Bone marrow (tissue), 2 donors: ENCODE measurements at regions not wholly inside any gene's neighbourhood (a gene's known extent, or its start where the extent isn't known, plus 50 kb on each side); places are given as distances from the start of the nearest gene placed in this dataset.

Experiments used
- DNase-seq, 2 donors: peaks; one replicate each; lab custom pipeline; 2025; lab: John Stamatoyannopoulos, UW

DNA sequence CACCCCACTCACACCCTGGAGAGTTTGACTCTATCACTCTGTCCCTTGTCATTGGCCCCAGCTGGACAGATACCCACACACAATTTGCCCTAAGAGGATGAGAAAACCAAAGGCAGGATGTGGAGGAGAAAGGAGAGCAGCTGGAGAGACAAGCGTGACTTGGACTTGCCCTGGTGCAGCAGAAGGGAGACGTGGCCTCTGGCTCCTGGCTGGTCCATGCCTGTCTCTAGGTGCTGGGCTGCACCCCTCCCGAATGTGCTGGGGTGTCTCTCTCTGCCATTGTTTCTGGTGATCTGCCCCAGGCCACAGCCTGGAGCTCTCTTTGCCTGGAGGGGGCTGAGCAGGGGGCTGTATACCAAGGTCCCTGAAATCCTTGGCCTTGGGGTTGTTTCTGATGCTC, 88.7 kb upstream of the HDAC4 start:
- no peak for DNase-seq

DNA sequence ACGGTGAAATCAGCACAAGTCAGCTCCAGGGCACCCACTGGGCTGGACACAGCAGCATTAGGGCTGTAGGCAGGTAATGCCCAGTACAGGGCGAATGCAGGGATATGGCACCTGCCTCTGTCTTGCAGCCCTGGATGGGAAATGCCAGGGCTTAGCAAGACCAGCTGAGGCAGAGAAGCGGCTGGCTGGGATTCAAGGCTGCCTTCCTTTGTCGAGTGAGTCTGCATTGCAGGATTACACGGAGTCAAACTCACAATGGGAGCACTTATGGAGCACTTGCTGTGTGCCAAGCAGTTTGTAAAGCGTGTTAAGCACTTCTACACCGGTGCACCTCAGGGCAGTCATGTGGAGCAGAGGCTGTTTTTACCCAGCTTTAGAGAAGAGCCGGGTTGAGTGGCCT, 87.3 kb upstream of the HDAC4 start:
- no peak for DNase-seq

DNA sequence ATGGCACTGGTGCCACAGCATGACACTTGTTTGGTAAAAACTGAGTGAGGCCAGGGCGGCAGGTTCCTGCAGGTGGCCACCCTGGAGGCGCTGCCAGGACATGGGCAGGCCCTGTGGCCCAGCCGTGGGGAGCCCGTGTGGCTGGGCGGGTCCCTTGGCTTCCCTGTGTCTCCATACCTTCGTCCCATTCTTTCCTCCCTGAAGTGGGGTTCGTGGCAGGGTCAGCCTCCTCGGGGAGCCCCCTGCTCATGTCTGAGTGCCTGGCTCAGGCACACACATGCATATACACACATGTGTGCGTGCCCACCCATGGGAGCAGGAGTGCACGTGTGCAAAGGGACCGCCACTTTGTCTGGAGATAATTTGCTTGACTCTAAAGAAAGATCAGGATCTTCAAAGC, 86.5 kb upstream of the HDAC4 start:
- DNase-seq = no peak

DNA sequence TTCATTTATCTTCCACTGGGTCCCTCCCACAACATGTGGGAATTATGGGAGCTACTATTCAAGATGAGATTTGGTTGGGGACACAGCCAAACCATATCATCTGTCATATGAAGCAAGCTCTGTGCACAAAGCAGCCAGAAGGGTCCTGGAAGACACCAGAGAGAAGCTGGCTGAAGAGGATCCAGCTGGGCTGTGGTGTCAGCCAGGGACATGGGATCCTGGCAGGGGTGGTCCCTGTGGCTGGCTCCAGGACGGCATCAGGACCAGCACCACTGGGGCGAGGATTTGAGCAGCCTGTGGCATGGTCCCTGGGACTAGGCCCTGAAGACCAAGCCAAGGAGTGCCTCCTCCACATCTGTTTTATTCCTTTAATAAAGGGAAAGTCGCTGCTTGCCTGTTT, 84.8 kb upstream of the HDAC4 start:
- no peak for DNase-seq

DNA sequence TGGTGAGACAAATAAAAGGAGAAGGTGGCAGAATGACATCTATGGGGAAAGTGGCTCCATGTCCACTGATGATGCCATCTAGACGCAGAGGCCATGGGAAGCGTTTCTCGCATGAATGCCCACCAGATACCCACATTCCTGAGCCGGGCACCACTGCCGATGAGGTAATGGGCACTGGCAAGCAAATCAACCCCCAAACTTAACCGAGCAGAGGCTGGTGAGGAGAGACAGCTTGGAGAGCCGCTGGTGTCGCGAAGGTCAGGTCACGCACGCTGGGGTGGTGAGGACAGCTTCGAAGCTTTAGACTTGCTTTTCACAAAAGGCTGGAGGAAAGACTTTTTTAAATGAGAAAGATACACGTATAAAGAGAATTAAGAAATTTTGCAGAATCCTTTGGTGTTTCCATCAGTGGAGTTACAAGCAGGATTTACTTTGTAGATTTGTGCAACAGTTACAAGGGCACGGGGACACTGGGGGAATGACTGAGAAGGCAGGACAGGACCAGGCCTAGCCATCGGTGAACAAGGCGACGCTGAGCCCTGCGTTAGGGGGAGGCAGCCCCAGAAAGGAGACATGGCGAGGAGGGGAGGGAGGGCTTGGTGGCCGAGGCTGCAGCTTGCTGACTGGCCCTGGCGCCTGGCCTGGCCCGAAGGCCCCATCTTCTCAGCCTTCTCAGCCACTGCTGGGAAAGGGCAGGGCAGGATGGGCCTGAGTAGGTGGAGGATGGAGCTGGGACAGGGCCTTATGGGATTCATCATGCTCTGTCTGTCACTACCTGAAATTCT, 83.9 kb upstream of the HDAC4 start:
- no peak for DNase-seq

DNA sequence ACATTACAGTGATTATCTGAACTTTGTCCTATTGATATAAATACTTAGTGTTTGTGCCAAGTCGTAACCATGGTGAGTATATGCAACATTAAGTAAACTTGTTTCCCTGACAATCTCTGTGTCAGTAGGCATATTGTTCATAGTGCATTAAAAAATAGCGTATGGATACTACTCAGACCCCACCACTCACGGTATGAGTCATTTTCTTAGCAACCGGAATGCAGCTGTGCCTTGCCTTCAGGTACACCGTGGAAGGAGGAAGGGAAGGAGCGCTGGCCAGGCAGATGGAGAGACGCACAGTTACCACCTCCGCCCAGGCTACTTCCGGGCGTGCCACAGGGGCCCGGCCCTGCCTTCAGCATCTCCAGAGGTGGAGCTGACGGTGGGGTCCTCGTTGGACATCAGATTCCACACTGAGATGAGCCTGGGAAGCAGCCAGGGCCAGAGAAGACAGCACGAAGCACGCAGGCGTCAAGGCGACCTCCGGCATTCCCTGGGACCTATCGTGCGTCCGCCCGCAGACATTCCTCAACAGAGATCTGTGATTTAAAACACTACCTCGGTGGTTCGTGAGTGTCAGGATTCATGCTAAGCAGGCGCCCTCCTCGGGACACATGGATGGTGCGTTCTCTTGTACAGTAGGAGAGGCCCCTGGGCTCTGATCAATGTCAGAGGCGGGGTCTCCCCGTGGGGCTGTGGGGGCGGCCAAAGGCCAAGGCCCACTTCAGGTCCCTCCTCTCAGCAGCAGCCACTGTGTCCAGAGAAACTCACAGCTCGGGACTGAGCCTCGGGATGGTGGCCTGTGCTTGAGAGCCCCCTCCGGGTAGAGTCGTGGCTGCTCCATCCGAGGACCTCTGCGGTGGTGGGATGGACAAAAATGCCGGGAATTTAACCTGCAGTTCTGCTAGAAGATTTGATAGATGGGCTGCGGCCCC, 82.2 kb upstream of the HDAC4 start:
- DNase-seq = no peak

DNA sequence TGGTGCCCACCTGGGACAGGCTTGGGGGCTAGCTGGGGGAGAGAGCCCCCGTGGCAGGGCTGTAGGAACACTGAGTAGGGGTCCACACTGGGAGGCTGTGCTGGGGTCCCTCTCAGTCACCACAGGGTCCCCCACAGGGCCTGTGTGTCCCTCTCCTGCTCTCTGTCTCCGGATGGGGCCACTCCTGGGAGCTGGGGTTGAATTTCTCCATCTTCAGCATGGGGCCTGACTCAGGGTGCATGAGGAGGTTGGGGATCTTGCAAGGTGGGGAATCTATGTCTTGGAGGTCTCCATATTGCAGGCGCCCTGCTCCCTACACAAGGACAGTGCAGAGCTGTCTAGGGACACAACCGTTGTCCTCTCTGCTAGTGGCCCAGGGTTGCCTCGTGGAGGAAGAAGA, 78.7 kb upstream of the HDAC4 start:
- no peak for DNase-seq

DNA sequence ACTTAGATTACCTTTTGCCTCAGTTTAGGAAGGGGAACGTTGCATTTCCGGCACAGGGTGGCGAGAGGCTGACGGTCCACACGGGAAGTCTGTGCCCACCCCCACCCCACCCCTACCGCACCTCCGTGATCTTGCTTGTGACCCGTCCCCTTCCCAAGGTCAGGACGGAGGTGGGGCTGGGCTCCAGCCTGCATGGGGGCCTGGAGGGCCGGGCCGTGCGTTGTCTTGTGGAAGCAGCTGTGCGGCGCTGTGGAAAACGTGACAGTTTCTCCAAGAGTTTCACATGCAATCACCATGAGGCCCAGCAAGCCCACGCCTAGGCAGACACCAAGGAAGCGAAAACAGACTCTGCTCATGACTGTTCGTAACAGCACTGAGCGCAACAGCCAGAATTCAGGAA, 76.8 kb upstream of the HDAC4 start:
- no peak for DNase-seq

DNA sequence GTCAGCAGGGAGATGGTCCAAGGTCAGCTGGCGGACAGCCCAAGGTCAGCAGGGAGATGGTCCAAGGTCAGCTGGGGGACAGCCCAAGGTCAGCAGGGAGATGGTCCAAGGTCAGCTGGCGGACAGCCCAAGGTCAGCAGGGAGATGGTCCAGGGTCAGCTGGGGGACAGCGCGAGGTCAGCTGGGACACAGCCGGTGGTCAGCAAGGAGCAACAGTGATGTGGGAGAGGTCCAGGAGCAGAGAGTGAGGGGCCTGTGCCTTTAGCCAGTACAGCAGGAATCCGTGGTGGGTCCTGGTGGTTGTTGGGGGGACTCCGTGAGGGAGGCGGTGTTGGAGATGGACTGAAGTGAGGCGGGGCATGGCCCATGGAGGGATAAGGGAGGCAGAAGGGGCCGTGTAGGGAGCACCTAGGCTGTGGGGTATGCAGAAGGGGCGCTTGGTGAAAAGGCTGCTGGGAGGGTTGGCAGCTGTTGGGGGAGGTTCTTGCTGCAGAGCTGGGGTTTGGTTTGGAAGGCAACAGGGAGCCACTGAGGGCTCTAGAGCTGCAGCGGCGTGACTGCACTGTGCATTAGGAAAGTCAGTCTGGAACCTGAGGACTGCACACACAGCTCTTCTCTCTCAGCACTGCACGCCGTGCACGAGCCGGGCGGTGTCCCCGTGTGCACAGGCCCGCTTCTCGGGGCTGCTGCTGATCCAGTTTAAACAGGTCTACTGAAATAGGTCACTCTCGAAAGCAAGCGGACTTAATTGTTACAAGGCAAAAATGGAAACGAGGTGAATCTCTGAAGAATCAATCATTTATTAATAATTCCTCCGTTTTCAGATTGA, 76.2 kb upstream of the HDAC4 start:
- no peak for DNase-seq

DNA sequence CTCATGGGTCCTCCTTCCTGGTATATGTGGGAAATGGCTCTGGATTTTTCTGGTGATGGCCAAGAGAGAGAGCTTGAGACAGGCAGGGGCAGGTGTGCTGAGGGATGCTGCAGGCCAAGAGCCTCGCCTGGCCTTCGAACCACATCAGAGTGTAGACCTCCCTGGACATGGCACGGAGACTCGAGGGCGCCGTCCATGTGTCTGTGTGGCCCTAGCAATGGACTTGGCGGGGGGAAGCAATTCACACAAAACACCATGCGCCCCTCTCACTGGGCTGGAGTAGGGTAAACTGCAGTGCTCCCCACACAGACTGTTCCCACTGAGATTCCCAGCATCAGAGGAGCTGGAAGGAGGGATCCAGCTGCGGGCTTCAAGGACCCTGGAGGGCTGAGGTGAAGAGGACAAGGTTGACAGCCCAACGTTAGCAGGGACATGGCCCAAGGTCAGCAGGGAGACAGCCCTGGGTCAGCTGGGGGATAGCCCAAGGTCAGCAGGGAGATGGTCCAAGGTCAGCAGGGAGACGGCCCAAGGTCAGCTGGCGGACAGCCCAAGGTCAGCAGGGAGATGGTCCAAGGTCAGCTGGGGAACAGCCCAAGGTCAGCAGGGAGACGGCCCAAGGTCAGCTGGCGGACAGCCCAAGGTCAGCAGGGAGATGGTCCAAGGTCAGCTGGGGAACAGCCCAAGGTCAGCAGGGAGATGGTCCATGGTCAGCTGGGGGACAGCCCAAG, 75.4 kb upstream of the HDAC4 start:
- DNase-seq = no peak

DNA sequence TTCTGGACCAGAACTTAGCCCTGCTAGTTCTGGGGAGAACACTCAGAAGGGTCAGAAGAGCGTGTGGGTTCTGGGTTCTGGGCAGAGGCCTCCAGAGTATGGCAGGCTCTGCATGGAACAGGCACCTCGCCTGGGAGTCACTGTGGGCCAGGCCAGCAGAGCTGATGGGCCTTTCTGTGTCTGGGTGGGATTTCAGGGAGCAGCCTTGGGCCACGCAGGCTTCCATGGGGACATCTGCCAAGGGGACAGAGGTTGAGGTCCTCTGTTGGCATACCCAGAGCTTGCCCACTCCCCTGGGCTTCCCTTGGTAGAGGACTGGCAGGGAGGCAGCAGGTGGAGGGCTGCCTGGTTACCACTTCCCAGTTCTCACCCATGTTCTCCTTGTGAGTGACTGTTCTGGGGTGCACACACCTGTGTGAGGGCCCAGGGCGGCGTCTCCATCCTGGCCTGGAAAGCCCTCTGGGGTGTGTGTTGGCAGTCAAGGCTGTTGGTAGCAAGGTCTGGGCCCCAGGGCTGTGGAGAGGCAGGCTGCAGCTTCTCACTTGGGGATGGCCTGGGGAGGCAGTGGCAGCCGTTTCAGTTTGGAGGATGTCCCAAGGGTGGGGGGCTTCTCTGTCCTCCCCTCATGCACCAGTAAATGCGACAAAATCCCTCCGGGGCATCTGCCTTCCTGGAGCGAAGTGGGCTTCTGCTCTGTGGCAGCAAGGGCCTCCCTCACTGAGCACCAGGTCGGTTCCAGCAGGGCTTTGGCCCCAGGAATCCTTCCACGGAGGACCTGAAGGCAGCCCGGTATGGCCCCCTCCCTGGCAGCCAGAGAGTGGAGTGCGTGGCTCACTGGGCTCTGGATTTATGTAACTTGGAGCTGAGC, 74.6 kb upstream of the HDAC4 start:
- DNase-seq = no peak

DNA sequence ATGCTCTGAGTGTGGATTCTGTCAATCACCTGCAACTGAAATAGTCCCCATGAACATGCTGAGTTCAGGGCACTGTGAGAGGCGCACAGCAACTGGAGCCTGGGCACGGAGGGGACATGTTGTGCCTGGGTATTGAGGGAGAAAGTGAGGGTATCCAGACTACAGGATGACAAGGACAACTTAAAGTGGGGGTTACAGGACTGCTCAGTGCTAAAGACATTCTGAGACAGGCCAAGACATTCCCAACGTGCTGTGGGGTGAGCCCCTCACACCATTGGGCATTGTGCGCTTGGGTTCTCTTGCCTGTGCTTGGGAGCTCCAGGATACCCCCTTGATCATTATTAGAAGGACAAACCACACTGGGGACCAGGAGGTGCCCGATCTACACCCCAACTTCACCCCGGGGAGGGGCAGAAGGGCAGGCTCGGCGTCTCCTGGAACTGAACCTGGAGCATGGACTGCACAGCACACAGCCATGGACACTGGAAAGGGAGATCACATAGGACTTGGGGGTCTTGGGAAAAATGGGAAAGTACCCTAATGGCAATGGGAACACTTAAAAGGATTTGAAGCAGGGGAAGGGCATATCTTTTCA, 72.5 kb upstream of the HDAC4 start:
- DNase-seq = no peak

DNA sequence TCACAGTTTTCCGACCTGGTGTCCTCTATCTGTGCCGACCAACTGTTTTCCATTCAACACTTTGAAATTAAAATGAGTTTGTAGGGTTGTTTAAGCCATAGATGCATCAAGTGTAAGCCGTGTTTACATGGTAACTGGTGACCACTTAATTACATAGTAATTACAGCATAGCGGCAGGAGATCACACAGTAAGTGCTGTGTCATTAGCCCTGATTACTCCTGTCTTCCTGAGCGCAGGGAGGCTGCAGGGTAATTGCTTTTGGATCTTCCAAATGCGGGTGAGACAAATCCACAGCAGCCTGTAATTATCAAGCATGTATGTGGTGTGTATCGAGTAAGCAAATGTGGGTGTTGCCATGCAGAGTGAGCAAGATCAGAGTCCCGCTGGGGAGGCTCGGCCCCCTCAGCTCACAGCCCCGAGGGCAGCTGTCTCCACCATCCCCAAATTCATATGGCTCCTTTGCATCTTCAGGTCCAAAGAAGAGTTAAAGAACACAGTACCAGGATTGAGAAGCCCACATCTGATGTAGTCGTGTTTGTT, 71.5 kb upstream of the HDAC4 start:
- DNase-seq = no peak

DNA sequence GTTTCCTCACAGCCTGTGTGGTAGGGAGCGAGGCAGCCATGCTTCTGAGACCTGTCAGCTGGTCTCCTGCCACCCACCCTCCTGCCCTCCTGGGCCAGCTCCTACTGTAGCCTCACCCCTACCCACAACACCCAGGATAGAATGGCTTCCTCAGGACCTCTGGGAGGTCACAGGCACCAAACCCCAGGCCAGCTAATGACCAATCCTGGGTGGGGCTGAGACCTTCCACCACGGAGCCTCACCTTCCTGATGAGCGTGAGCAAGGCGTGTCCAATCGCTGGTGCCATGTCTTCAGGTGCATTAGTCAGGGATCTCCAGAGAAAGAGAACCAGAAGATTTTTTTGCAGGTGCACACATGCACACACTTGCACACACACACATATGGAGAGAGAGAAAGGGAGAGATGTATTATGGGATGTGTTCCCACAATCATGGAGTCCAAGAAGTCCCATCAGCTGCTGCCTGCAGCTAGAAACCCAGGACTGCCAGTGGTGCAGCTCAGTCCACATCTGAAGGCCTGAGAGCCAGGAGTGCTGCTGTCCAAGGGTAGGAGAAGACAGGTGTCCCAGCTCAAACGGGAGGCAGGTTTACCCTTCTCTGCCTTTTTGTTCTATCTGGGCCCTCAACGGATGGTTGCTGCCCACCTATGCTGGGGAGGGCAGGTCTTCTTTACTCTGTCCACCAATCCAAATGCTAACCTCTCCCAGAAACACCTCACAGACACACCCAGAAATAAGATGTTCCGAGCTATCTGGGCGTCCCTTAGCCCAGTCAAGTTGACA, 70.4 kb upstream of the HDAC4 start:
- no peak for DNase-seq

DNA sequence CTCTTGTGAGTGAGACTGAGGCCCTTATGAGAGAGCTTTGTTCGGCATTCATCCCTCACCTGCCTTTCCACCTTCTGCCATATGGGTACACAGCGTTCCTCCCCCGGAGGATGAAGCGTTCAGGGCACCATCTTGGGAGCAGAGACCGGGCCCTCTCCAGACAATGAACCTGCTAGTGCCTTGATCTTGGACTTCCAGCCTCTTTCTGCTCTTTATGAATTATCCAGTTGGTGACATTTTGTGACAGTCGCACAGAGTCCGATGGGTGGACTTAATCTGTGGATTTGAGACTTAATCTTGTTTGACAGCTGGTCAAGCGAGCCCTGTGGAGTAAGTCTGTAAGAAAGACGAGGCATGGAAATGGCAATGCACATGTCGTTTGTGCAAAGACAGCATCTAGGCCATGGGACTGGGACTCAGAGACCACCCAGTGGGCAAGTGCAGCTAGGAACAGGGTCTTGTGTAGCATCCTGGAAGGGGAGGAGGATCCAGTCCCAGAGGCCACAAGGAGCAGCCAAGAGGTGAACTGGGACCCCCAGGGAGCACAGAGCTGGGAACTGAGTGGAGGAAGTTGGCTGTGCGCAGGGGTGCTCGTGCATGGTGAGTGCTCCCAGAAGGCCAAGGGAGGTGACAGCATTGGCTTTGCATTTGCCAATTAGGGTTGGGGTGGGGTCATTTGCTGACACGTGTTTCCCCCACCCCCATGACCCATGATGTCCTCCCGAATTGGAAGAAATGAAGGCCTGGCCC, 69.5 kb upstream of the HDAC4 start:
- no peak for DNase-seq

DNA sequence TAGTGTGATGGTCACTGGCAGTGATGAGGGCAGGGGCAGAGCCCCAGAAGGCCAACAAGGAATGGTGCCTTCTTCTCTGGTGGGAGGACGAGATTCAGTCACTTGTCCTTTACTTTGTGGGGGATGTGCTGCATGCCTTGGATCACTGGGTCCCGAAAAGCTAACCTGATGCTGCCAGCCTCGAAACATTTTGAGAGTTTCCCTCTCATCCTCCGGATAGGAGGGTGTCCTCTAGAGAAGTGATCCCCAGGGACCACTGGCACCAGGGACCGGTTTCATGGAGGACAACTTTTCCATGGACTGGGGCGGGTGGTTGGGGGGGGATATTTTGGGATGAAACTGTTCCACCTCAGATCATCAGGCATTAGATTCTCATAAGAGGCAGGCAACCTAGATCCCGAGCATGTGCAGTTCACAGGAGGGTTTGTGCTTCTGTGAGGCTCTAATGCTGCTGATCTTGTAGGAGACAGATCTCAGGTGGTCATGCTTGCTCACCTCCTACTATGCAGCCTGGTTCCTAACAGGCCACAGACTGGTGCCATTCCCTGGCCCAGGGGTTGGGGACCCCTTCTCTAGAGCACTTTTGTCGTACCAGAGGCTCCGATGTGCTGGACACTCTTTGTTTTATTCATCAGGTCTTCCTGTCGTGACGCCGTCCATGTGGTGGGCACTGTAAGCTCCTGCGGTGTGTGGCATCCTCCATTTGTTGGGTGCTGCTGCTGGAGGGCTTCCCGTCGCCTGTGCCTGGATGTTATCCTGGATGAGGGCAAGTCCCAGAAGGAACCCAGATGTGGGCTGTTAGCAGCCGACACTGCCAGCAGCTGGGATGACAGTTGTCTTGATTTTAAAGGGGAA, 68.5 kb upstream of the HDAC4 start:
- no peak for DNase-seq

DNA sequence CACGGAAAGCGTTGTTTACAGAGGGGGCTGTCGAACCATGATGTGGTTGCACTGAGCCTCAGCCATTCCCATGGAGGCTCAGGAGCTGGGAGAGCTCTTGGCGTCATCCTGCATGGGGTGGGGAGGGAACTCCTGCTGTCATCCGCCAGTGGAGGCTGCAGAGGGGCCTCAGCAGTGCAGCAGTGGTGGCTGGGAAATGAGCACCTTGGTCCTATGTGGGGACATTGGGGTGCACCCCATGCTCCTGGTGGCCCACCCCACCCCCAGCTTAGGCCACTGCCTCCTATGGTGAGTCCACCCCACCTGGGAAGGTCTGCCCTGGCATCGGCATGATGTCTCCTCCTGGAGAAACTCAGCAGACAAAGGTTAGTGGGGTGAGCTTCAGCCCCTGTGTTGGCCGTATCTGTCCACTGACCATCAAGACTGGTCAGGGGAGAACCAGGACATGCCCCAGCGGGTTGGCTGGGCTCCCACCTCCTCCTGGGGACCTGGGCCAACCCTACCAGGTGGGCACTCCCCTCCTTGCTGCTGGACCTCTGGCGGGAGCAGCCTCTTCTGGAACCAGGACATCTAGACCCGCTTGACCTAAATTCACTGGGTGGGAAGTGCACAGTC, 67.8 kb upstream of the HDAC4 start:
- DNase-seq = no peak
